GM12872 (cell line): ENCODE measurements at regions not wholly inside any gene's neighbourhood (a gene's known extent, or its start where the extent isn't known, plus 50 kb on each side); places are given as distances from the start of the nearest gene placed in this dataset.

Source experiments
- TF ChIP-seq, protein P1 (sequence below): IDR thresholded peaks from 3 replicates; pipeline ENCODE4 v1.5.1; 2011; ENCODE audit warnings: low read depth, mild to moderate bottlenecking, low read length, moderate library complexity; ENCODE audit not compliant: insufficient read depth

- TF ChIP-seq, protein P1, sequence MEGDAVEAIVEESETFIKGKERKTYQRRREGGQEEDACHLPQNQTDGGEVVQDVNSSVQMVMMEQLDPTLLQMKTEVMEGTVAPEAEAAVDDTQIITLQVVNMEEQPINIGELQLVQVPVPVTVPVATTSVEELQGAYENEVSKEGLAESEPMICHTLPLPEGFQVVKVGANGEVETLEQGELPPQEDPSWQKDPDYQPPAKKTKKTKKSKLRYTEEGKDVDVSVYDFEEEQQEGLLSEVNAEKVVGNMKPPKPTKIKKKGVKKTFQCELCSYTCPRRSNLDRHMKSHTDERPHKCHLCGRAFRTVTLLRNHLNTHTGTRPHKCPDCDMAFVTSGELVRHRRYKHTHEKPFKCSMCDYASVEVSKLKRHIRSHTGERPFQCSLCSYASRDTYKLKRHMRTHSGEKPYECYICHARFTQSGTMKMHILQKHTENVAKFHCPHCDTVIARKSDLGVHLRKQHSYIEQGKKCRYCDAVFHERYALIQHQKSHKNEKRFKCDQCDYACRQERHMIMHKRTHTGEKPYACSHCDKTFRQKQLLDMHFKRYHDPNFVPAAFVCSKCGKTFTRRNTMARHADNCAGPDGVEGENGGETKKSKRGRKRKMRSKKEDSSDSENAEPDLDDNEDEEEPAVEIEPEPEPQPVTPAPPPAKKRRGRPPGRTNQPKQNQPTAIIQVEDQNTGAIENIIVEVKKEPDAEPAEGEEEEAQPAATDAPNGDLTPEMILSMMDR = no peak
Observed at GRCh38 chr19:31095100-31095804, 254.0 kb downstream of the TSHZ3 start.

GRCh38 chr19:31092274-31092673, 257.0 kb downstream of the TSHZ3 start:
- TF ChIP-seq, protein P1 = no peak

- TF ChIP-seq, protein P1 = no peak
Observed at GRCh38 chr19:31089681-31090080, 259.6 kb downstream of the TSHZ3 start.

GRCh38 chr19:31085125-31085524, 264.1 kb downstream of the TSHZ3 start:
- TF ChIP-seq, protein P1 = no peak

DNA sequence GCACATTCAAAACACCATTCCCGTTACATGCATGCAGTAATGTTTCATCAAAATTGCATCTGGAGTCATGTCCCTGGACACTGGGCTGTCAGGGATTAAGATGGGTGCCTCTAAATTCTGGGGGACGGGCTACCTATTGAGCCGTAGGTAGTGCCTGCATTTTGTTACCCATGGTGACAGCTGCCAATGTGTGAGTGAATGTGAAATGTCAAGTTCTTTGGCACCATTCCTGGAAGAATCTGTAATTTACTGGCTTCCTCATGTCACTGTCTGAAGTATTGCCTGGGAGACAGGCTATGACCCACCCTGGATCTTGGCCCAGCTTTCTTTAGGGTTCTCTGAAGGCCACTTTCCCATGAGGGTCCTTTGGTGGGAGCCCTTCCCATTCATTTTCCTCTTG, 266.1 kb downstream of the TSHZ3 start:
- TF ChIP-seq, protein P1 = no peak

DNA sequence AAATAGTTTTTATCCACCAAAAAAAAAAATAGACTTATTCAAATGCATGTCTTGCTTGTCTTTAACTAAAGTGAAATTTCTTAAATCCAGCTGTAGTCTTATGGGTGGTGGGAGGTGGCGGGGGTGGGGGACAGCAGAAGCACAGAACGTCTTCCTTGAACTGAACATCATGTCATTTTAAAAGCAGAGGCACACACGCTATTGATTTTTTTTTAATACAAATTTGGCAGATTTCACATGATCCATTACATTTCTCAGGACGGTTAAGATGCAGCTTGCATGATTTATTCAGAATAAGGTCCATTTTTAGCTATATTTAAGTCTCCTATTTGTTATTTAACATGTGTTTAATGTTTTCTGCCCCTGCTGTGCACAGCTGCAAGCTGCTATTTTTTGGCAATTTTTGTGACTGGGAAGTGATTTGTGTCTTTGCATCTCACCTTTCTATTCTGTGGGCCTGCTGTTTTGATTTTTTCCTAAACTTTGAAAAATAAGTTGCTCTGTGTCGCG, 274.0 kb downstream of the TSHZ3 start:
- TF ChIP-seq, protein P1 = no peak

DNA sequence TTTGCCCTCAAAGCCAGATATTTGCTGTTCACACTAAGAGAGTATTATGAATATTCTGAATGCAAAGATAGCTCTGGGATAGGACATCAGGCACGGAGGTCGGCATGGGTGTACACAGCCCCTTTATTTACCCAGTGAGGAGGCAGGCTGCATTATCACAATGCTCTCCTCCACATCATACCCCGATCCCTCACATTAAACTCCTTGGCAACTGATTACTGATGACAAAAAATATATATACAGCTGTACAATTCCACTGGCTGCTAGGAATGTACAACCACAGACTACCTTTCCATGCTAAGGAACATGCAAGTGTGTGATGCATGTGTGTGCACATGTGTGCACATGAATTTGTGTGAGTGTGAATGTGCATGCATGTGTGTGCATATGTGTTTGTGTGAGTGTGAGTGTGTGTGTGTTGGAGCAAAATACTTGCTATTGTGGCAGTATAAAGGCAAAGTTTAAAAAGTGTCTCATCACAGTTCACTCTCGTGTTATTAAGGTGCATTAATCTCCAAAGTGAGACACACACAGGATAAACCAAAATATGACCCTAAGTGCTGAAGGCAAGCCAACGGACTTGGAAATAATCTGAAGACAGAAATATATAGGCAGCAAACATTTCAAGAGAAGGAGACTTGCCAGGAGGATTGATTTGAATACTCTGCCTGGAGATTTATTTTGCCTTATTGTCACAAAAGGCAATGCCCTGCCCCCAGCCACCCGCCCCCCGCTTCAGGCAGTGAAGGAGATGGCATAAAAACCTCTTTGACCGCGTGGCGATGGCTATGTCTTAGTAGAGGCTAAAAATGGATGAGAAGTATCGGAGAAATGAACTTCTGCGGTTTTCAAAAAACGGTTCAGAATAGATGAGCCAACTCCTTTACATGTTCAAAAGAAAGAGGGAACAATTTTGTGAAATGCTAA, 274.8 kb downstream of the TSHZ3 start:
- TF ChIP-seq, protein P1 = no peak
